ENCODE measurements at regions not wholly inside any gene's neighbourhood (a gene's known extent, or its start where the extent isn't known, plus 50 kb on each side); places are given as distances from the start of the nearest gene placed in this dataset.
"Not testable (repeated sequence)": the region's sequence is repeated elsewhere in the genome, so short reads cannot be mapped to it uniquely, and the experiment has no call there.

GRCh38 chr22:47304191-47304831 is 541.9 kb downstream of the TBC1D22A start:
- DNase-seq = no peak

GRCh38 chr22:47303161-47303890 is 540.9 kb downstream of the TBC1D22A start:
- no peak for DNase-seq

GRCh38 chr22:47302587-47302986 is 540.1 kb downstream of the TBC1D22A start:
- not testable (repeated sequence) for DNase-seq

GRCh38 chr22:47301820-47302475 is 539.5 kb downstream of the TBC1D22A start:
- DNase-seq = no peak

- no peak for DNase-seq
Measured at GRCh38 chr22:47300698-47301405, 538.4 kb downstream of the TBC1D22A start.

GRCh38 chr22:47299863-47300697 is 537.6 kb downstream of the TBC1D22A start:
- no peak for DNase-seq

DNA sequence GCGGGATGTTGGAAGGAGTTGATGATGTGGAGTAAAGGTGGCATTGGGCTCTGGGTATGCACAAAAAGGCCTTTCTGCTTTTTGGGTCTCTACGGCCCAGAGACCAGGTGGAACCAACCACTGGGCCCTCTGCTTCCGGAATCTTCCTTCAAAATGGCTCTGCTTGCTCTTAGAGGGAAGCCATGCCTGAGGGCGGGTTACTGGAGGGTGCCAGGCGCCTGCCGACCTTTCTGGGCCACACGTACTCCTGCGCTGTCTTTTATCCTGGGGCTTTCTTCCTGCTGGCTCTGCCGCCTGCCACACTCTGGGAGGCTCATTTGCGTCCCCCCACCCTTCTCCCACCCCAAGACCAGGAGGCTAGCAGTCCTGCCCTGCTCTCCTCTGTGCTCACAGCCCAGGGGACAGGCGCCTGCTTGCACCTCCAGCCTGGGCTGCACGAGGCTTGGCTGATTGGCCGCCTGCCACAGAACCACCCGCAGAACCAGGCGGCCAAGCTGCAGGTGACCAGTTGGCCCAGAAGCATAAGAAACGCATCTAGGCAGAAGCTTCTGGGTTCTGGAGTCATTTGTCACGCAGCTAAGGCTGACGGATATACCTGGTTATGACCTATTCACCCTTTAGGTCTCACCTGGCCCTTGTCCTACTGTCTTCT is 536.9 kb downstream of the TBC1D22A start:
- no peak for DNase-seq

- no peak for DNase-seq
Measured at GRCh38 chr22:47298017-47298785, 535.8 kb downstream of the TBC1D22A start.

- DNase-seq = no peak
Measured at GRCh38 chr22:47297261-47298016, 535.0 kb downstream of the TBC1D22A start.

- no peak for DNase-seq
Measured at GRCh38 chr22:47296405-47297260, 534.2 kb downstream of the TBC1D22A start.

DNA sequence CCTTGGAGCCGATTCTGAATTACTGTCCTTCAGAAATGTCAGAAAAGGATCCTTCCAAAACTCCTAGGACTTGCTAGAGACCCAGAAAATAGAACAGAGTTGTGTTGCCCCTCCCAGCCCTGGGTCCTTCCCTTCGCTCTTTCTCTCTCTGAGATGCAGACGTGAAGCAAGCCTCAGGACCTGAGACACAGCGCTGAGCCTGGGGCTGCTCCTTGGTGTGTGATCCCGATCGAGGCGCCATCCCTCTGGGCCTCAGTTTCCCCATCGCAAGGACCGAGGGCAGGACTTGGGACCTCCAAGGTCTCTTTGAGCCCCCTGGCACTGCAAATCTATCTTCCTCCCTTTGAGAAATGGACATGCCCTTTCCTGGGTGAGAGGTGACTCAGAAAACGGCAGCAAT is 533.5 kb downstream of the TBC1D22A start:
- no peak for DNase-seq

DNA sequence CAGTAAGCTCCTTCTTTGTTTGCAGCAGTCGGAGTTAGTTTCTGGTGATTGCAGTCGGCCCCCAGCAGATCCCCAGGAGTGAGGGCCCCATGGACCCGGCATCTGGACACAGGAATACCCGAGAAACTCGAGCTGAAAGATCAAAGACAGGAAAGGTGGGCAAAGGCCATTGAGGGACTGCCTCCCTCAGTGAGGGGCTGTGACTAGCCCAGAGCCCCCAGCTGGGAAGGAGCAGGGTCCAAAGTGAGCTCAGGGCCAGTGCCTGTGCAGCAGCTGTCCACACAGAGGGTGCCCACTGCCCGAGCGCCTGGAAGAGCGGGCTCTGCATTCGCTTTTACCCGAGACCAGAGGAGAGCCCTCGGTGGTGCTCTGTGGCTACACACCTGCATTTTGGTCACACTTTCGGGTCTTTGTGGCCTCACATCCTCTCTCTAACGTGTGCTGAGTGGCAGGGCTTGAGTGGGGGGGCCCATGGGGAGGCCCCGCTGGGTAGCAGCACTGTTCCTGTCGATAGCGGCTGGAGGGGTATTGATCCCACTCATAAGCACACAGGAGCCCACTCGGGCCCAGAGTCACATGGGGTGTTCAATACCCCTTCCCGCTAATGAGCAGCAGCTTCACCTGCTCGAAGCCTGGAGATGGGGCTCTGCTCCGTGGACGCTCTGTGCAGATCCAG is 532.9 kb downstream of the TBC1D22A start:
- DNase-seq = no peak

DNA sequence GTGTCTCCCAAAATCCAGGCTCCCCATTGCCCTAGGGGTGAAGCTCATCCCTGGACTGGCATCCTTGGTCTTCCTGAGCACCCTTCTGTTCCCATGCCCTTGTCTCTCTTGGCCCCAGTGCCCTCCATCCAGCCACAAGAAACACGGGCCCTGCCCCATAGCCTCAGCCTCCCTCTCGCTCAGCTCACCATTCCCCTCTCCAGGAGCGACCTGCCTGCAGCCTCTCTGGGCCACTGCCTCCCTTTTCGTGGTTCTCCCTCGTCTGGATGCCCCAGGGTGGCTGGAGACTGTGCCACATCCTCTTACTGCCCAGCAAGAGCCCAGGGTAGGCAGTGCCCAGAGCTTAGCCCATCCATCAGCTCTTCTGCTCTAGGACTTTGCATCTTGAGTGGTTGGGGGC is 532.1 kb downstream of the TBC1D22A start:
- no peak for DNase-seq

GRCh38 chr22:47294222-47294532 is 531.7 kb downstream of the TBC1D22A start:
- DNase-seq = no peak

DNA sequence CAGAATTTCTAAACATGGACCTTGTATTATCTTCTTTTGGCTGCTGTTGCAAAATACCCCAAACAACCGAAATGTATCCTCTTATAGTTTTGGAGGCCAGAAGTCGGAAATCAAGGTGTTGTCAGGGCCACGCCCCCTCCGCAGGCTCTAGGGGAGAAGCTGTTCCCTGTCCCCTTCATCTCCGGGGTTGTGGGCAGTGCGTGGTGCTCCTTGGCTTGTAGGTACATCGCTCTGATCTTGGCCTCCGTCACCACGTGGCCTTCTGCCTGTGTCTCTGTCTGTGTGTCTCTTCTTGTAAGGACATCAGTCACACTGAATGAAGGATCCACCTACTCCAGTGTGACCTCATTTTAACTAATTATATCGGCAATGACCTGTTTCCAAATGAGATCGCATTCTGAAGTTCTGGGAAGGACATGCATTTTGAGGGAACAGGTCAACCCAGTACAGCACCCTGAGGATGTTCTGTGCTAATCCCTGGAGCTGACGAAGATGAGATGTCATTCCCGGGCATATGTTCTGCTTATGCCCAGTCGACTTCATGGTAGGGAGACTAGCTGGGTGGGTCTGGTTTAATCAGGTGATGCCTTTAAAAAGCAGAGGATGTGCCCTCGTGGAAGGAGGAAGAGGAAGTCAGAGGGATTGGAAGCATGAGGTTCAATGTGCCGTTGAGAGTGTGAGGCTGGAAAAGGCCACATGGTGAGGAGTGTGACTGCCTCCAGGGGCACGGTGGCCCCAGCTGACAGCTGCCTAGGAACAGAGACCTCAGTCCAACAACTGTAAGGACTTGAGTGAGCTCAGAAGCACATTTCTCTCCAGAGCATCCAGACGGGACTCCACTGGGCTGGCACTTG is 531.1 kb downstream of the TBC1D22A start:
- DNase-seq = no peak

- no peak for DNase-seq
Measured at GRCh38 chr22:47292546-47293320, 530.3 kb downstream of the TBC1D22A start.

All from hypothalamus (tissue), 51 donors.